SK-N-SH treated with all-trans-retinoic acid at 6 μM for 48 hours (cell line): ENCODE measurements at regions not wholly inside any gene's neighbourhood (a gene's known extent, or its start where the extent isn't known, plus 50 kb on each side); places are given as distances from the start of the nearest gene placed in this dataset.

ENCODE experiments used
- GLIS3 ChIP-seq: fragments of 250-450 bp; sonication (Bioruptor Pico); IDR thresholded peaks from 2 replicates; pipeline ENCODE4 v1.5.0; 2020; ENCODE audit warnings: mild to moderate bottlenecking, moderate library complexity
- PATZ1 ChIP-seq: fragments of 250-450 bp; sonication (Bioruptor Pico); IDR thresholded peaks from 2 replicates; pipeline ENCODE4 v1.8.0; 2020; ENCODE audit warnings: mild to moderate bottlenecking, moderate library complexity, borderline replicate concordance
- TF ChIP-seq, protein P1 (sequence below): fragments of 250-450 bp; sonication (Bioruptor Pico); IDR thresholded peaks from 2 replicates; pipeline ENCODE4 v1.5.1; 2020; ENCODE audit warnings: low read depth, mild to moderate bottlenecking, moderate library complexity

GRCh38 chrX:20437683-20438082 is 171.0 kb upstream of the RPS6KA3 start:
- TF ChIP-seq GLIS3 (CRISPR knock-in tag): no peak
- TF ChIP-seq PATZ1 (CRISPR knock-in tag): no peak
- TF ChIP-seq, protein P1, sequence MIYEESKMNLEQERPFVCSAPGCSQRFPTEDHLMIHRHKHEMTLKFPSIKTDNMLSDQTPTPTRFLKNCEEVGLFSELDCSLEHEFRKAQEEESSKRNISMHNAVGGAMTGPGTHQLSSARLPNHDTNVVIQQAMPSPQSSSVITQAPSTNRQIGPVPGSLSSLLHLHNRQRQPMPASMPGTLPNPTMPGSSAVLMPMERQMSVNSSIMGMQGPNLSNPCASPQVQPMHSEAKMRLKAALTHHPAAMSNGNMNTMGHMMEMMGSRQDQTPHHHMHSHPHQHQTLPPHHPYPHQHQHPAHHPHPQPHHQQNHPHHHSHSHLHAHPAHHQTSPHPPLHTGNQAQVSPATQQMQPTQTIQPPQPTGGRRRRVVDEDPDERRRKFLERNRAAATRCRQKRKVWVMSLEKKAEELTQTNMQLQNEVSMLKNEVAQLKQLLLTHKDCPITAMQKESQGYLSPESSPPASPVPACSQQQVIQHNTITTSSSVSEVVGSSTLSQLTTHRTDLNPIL (CRISPR knock-in tag): no peak
